H9 (cell line): ENCODE measurements at regions not wholly inside any gene's neighbourhood (a gene's known extent, or its start where the extent isn't known, plus 50 kb on each side); places are given as distances from the start of the nearest gene placed in this dataset.

Experiments
- DNase-seq: peaks from one replicate; pipeline ENCODE4 v3.0.0-alpha.2; 2017
- H2AFZ ChIP-seq: one replicate; pipeline ENCODE4 v1.6.1; 2013; ENCODE audit warnings: mild to moderate bottlenecking, low read length, control low read depth, moderate library complexity
- H2AK5ac ChIP-seq: 2 replicates; pipeline ENCODE4 v1.6.1; 2013; ENCODE audit warnings: low read length, control low read depth, mixed read lengths; ENCODE audit not compliant: insufficient read length
- H2BK120ac ChIP-seq: one replicate; pipeline ENCODE4 v1.6.1; 2013; ENCODE audit warnings: low read depth, mild to moderate bottlenecking, low read length, control low read depth, inconsistent platforms; ENCODE audit not compliant: poor library complexity, severe bottlenecking
- H2BK12ac ChIP-seq: 2 replicates; pipeline ENCODE4 v1.6.1; 2013; ENCODE audit warnings: low read length, control low read depth, mixed read lengths, low read depth; ENCODE audit not compliant: insufficient read length
- H2BK15ac ChIP-seq: 2 replicates; pipeline ENCODE4 v1.6.1; 2013; ENCODE audit warnings: low read depth, low read length, control low read depth
- H2BK20ac ChIP-seq: one replicate; pipeline ENCODE4 v1.6.1; 2013; ENCODE audit warnings: low read depth, mild to moderate bottlenecking, low read length, control low read depth, inconsistent platforms; ENCODE audit not compliant: poor library complexity, severe bottlenecking
- H2BK5ac ChIP-seq: 2 replicates; pipeline ENCODE4 v1.6.1; 2013; ENCODE audit warnings: low read length, control low read depth, mixed read lengths; ENCODE audit not compliant: insufficient read length
- H3K14ac ChIP-seq: 2 replicates; pipeline ENCODE4 v1.6.1; 2013; ENCODE audit warnings: low read length, control low read depth; ENCODE audit not compliant: insufficient read depth
- H3K18ac ChIP-seq: 2 replicates; pipeline ENCODE4 v1.6.1; 2013; ENCODE audit warnings: low read depth, mild to moderate bottlenecking, mixed read lengths, low read length, control low read depth; ENCODE audit not compliant: insufficient read length
- H3K23ac ChIP-seq: 2 replicates; pipeline ENCODE4 v1.6.1; 2013; ENCODE audit warnings: low read length, control low read depth, mixed read lengths, low read depth; ENCODE audit not compliant: insufficient read length
- H3K23me2 ChIP-seq: 2 replicates; pipeline ENCODE4 v1.6.1; 2013; ENCODE audit warnings: low read depth, mild to moderate bottlenecking, mixed read lengths, low read length, control low read depth; ENCODE audit not compliant: insufficient read length, poor library complexity, severe bottlenecking
- H3K27ac ChIP-seq: 2 replicates; pipeline ENCODE4 v1.5.1; 2013; ENCODE audit warnings: low read length, control low read depth, mixed read lengths, low read depth; ENCODE audit not compliant: insufficient read length
- H3K27me3 ChIP-seq: 2 replicates; pipeline ENCODE4 v1.6.1; 2013; ENCODE audit warnings: low read length, control low read depth, inconsistent platforms; ENCODE audit not compliant: insufficient read depth
- H3K4ac ChIP-seq: 2 replicates; pipeline ENCODE4 v1.6.1; 2013; ENCODE audit warnings: low read depth, mild to moderate bottlenecking, control low read depth, inconsistent platforms, low read length, moderate library complexity
- H3K4me1 ChIP-seq: 2 replicates; pipeline ENCODE4 v1.6.1; 2013; ENCODE audit warnings: low read length, control low read depth, inconsistent platforms; ENCODE audit not compliant: insufficient read depth
- H3K4me2 ChIP-seq: 2 replicates; pipeline ENCODE4 v1.6.1; 2013; ENCODE audit warnings: low read length, control low read depth, mixed read lengths; ENCODE audit not compliant: insufficient read length, insufficient read depth
- H3K56ac ChIP-seq: 2 replicates; pipeline ENCODE4 v1.6.1; 2013; ENCODE audit warnings: low read depth, mild to moderate bottlenecking, mixed read lengths, low read length, control low read depth; ENCODE audit not compliant: insufficient read length
- H3K79me1 ChIP-seq: 2 replicates; pipeline ENCODE4 v1.6.1; 2013; ENCODE audit warnings: low read depth, mild to moderate bottlenecking, moderate library complexity, low read length, control low read depth, inconsistent platforms; ENCODE audit not compliant: insufficient read depth, poor library complexity, severe bottlenecking
- H3K79me2 ChIP-seq: 2 replicates; pipeline ENCODE4 v1.6.1; 2013; ENCODE audit warnings: low read length, control low read depth, inconsistent platforms; ENCODE audit not compliant: insufficient read depth
- H3K9ac ChIP-seq: 2 replicates; pipeline ENCODE4 v1.6.1; 2013; ENCODE audit warnings: low read length, control low read depth, mixed read lengths; ENCODE audit not compliant: insufficient read length; ENCODE audit errors: extremely low read depth
- H3K9me3 ChIP-seq: one replicate; pipeline ENCODE4 v1.6.1; 2013; ENCODE audit warnings: low read depth, low read length, inconsistent platforms; ENCODE audit not compliant: control insufficient read depth
- H3T11ph ChIP-seq: one replicate; pipeline ENCODE4 v1.6.1; 2013; ENCODE audit warnings: mild to moderate bottlenecking, low read length, control low read depth, inconsistent platforms
- H4K20me1 ChIP-seq: one replicate; pipeline ENCODE4 v1.6.1; 2013; ENCODE audit not compliant: control insufficient read depth, insufficient read length, insufficient read depth
- H4K5ac ChIP-seq: 2 replicates; pipeline ENCODE4 v1.6.1; 2013; ENCODE audit warnings: low read depth, mild to moderate bottlenecking, mixed read lengths, low read length, control low read depth; ENCODE audit not compliant: insufficient read length
- H4K8ac ChIP-seq: replicated peaks from 2 replicates; pipeline ENCODE4 v1.6.1; 2013; ENCODE audit warnings: low read length, control low read depth, mixed read lengths, low read depth; ENCODE audit not compliant: insufficient read length
- H4K91ac ChIP-seq: 2 replicates; pipeline ENCODE4 v1.6.1; 2013; ENCODE audit warnings: low read depth, mild to moderate bottlenecking, moderate library complexity, mixed read lengths, low read length, control low read depth; ENCODE audit not compliant: insufficient read length
- H3K27ac Mint-ChIP-seq, 3 experiments: 2 replicates in 2 of 3; 3 replicates in 1 of 3; pipeline ENCODE4 v1.8.0; 2020 to 2021; ENCODE audit warnings: mixed read lengths in 3 of 3, mild to moderate bottlenecking in 1 of 3, moderate library complexity in 1 of 3
- H3K27me3 Mint-ChIP-seq: 2 replicates; pipeline ENCODE4 v1.8.0; 2021; ENCODE audit warnings: low read depth, mild to moderate bottlenecking, moderate library complexity, mixed read lengths
- H3K36me3 Mint-ChIP-seq, 3 experiments: 2 replicates in 2 of 3; 3 replicates in 1 of 3; pipeline ENCODE4 v1.8.0; 2020 to 2021; ENCODE audit warnings: low read depth in 3 of 3, mixed read lengths in 3 of 3; ENCODE audit not compliant: insufficient read depth in 1 of 3
- H3K4me1 Mint-ChIP-seq, 2 experiments: 2 replicates each; pipeline ENCODE4 v1.8.0; 2020; ENCODE audit warnings: mixed read lengths in 2 of 2
- H3K4me3 Mint-ChIP-seq, 2 experiments: 2 replicates in 1 of 2; 3 replicates in 1 of 2; pipeline ENCODE4 v1.8.0; 2020 to 2021; ENCODE audit warnings: mild to moderate bottlenecking in 2 of 2, mixed read lengths in 2 of 2, moderate library complexity in 1 of 2
- H3K9me3 Mint-ChIP-seq, 2 experiments: 2 replicates in 1 of 2; 3 replicates in 1 of 2; pipeline ENCODE4 v1.8.0; 2020; ENCODE audit warnings: mild to moderate bottlenecking in 2 of 2, mixed read lengths in 2 of 2, moderate library complexity in 1 of 2
- WGBS: extraction: QIAGEN DNeasy Blood & Tissue Kit; methylation state at CpG from one replicate; pipeline ENCODE4 v1.1.7; 2013; ENCODE audit warnings: missing lambda C conversion rate, low lambda C conversion rate, mixed read lengths; ENCODE audit not compliant: insufficient read length; ENCODE audit errors: extremely low coverage; 5-methylcytosine and 5-hydroxymethylcytosine counted together
- TF ChIP-seq, protein P1 (sequence below): fragments of 200-600 bp; sonication (generic); conservative IDR thresholded peaks from 3 replicates; pipeline ENCODE4 v1.8.0; 2021; ENCODE audit warnings: antibody characterized with exemption, mild to moderate bottlenecking

DNA sequence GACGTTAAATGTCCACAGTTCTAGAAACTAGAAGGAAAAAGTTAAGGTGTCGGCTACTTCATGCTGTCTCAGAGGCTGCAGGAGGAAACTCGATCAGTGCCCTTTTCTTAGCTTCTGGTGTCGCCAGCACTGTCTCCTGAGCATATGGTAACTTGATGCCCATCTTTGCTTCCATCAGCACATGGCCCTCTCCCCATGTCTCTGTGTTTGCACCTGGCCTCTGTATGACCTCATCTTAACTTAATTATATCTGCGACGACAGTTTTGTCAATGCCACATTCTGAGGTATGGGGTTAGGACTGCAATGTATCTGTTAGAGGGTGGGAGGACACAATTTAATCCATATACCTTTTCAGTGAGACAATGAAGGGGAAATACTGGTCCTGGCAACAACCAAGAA, 449.9 kb downstream of the POM121L12 start:
- Mint-ChIP-seq H3K27me3 (no peaks in the 10 kb centered on the region), H3K27ac (no peak overlapping the region; a peak in 1 of 7 replicates), H3K36me3 (no peaks in the 10 kb centered on the region), H3K4me3 (no peak overlapping the region), H3K9me3 (no peaks in the 10 kb centered on the region), H3K4me1 (no peaks in the 10 kb centered on the region)
- H4K5ac ChIP-seq: no peak overlapping the region
- no peak overlapping the region for H2BK120ac ChIP-seq
- no peaks in the 10 kb centered on the region for H3K4me1 ChIP-seq
- no peaks in the 10 kb centered on the region for H3K79me2 ChIP-seq
- H2BK20ac ChIP-seq: no peak overlapping the region
- H3K27me3 ChIP-seq: no peaks in the 10 kb centered on the region
- no peak overlapping the region for H3K9ac ChIP-seq
- DNase-seq: no peak
- H3K56ac ChIP-seq: no peak overlapping the region
- no peak overlapping the region for H4K8ac ChIP-seq
- no peak overlapping the region for H4K91ac ChIP-seq
- no peaks in the 10 kb centered on the region for H3K23me2 ChIP-seq
- no peak overlapping the region for H3K18ac ChIP-seq
- H4K20me1 ChIP-seq: no peaks in the 10 kb centered on the region
- H3K9me3 ChIP-seq: no peaks in the 10 kb centered on the region
- no peak overlapping the region for H2BK12ac ChIP-seq
- no peak overlapping the region for H2BK5ac ChIP-seq
- no peak overlapping the region for H2AFZ ChIP-seq
- no peak overlapping the region for H2BK15ac ChIP-seq
- TF ChIP-seq, protein P1, sequence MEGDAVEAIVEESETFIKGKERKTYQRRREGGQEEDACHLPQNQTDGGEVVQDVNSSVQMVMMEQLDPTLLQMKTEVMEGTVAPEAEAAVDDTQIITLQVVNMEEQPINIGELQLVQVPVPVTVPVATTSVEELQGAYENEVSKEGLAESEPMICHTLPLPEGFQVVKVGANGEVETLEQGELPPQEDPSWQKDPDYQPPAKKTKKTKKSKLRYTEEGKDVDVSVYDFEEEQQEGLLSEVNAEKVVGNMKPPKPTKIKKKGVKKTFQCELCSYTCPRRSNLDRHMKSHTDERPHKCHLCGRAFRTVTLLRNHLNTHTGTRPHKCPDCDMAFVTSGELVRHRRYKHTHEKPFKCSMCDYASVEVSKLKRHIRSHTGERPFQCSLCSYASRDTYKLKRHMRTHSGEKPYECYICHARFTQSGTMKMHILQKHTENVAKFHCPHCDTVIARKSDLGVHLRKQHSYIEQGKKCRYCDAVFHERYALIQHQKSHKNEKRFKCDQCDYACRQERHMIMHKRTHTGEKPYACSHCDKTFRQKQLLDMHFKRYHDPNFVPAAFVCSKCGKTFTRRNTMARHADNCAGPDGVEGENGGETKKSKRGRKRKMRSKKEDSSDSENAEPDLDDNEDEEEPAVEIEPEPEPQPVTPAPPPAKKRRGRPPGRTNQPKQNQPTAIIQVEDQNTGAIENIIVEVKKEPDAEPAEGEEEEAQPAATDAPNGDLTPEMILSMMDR: no peak
- H3K27ac ChIP-seq: no peak overlapping the region
- H3K23ac ChIP-seq: no peak overlapping the region
- no peak overlapping the region for H3T11ph ChIP-seq
- no peak overlapping the region for H2AK5ac ChIP-seq
- no peak overlapping the region for H3K4me2 ChIP-seq
- WGBS: no CpG with 5 or more reads among the region's 6 CpGs
- H3K79me1 ChIP-seq: no peaks in the 10 kb centered on the region
- H3K14ac ChIP-seq: no peak overlapping the region
- no peak overlapping the region for H3K4ac ChIP-seq
